GM12891 (cell line): ENCODE measurements at regions not wholly inside any gene's neighbourhood (a gene's known extent, or its start where the extent isn't known, plus 50 kb on each side); places are given as distances from the start of the nearest gene placed in this dataset.

ENCODE experiments used
- POLR2A ChIP-seq: IDR thresholded peaks from 2 replicates; pipeline ENCODE4 v1.6.1; 2011; ENCODE audit warnings: low read depth, low read length, control low read depth
- POLR2AphosphoS5 ChIP-seq: IDR thresholded peaks from 2 replicates; pipeline ENCODE4 v1.6.1; 2011; ENCODE audit warnings: low read depth, low read length, control low read depth
- SPI1 ChIP-seq: IDR thresholded peaks from 2 replicates; pipeline ENCODE4 v1.6.1; 2011; ENCODE audit warnings: low read depth, low read length, control low read depth
- TAF1 ChIP-seq: IDR thresholded peaks from 2 replicates; pipeline ENCODE4 v1.6.1; 2011; ENCODE audit warnings: low read depth, low read length, control low read depth

GRCh38 chr7:125355899-125356298 is 426.3 kb upstream of the POT1 start:
- TF ChIP-seq POLR2A, result no peak
- TF ChIP-seq TAF1, result no peak
- no peak for TF ChIP-seq POLR2AphosphoS5
- no peak for TF ChIP-seq SPI1
